ENCODE measurements at regions not wholly inside any gene's neighbourhood (a gene's known extent, or its start where the extent isn't known, plus 50 kb on each side); places are given as distances from the start of the nearest gene placed in this dataset.

DNA sequence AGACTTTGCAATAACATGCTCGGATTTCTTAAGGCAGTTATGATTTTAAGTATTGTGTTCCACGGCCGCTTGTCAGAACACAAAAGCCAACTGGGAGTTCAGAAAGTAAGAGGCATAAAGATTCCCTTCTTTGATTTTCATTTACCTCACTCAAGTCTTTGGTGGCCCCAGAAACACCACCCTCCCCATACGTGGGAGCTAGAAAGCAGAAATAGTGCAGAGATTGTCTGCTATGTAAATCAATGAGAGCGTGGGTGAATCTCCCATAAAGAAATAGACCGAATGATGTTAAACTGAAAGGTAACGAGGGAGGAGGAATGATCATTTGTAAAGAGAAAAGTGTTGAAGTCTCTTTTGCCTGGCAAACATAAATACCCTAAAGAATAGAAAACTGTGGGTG is 322.1 kb upstream of the ETAA1 start:
- no peak for DNase-seq (ENCODE audit: low read depth in 1 of 2, low spot score in 1 of 2)
- Histone ChIP-seq H3K27me3 (ENCODE audit: insufficient read depth, poor library complexity, severe bottlenecking) (no peaks in the 10 kb centered on the region), H3K27ac (replicated peaks) (no peak overlapping the region), H3K4me3 (replicated peaks; ENCODE audit: insufficient read depth, low read length) (no peak overlapping the region)
- TF ChIP-seq GABPA (IDR thresholded peaks at IDR 0.05; ENCODE audit: low read depth): no peak
- TF ChIP-seq, protein P1, sequence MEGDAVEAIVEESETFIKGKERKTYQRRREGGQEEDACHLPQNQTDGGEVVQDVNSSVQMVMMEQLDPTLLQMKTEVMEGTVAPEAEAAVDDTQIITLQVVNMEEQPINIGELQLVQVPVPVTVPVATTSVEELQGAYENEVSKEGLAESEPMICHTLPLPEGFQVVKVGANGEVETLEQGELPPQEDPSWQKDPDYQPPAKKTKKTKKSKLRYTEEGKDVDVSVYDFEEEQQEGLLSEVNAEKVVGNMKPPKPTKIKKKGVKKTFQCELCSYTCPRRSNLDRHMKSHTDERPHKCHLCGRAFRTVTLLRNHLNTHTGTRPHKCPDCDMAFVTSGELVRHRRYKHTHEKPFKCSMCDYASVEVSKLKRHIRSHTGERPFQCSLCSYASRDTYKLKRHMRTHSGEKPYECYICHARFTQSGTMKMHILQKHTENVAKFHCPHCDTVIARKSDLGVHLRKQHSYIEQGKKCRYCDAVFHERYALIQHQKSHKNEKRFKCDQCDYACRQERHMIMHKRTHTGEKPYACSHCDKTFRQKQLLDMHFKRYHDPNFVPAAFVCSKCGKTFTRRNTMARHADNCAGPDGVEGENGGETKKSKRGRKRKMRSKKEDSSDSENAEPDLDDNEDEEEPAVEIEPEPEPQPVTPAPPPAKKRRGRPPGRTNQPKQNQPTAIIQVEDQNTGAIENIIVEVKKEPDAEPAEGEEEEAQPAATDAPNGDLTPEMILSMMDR (IDR thresholded peaks at IDR 0.05; ENCODE audit: insufficient read depth, low read length): no peak
- TF ChIP-seq SPI1 (IDR thresholded peaks at IDR 0.05; ENCODE audit: borderline replicate concordance, low read depth): no peak
- TF ChIP-seq, protein P2, sequence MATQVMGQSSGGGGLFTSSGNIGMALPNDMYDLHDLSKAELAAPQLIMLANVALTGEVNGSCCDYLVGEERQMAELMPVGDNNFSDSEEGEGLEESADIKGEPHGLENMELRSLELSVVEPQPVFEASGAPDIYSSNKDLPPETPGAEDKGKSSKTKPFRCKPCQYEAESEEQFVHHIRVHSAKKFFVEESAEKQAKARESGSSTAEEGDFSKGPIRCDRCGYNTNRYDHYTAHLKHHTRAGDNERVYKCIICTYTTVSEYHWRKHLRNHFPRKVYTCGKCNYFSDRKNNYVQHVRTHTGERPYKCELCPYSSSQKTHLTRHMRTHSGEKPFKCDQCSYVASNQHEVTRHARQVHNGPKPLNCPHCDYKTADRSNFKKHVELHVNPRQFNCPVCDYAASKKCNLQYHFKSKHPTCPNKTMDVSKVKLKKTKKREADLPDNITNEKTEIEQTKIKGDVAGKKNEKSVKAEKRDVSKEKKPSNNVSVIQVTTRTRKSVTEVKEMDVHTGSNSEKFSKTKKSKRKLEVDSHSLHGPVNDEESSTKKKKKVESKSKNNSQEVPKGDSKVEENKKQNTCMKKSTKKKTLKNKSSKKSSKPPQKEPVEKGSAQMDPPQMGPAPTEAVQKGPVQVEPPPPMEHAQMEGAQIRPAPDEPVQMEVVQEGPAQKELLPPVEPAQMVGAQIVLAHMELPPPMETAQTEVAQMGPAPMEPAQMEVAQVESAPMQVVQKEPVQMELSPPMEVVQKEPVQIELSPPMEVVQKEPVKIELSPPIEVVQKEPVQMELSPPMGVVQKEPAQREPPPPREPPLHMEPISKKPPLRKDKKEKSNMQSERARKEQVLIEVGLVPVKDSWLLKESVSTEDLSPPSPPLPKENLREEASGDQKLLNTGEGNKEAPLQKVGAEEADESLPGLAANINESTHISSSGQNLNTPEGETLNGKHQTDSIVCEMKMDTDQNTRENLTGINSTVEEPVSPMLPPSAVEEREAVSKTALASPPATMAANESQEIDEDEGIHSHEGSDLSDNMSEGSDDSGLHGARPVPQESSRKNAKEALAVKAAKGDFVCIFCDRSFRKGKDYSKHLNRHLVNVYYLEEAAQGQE (IDR thresholded peaks at IDR 0.05; ENCODE audit: insufficient replicate concordance, low read depth): no peak
- TF ChIP-seq POLR2AphosphoS5 (IDR thresholded peaks at IDR 0.05; ENCODE audit: low read depth): no peak

GRCh38 chr2:67075530-67076238 is 321.4 kb upstream of the ETAA1 start:
- TF ChIP-seq SPI1 (IDR thresholded peaks at IDR 0.05; ENCODE audit: borderline replicate concordance, low read depth): no peak
- TF ChIP-seq, protein P2 (IDR thresholded peaks at IDR 0.05; ENCODE audit: insufficient replicate concordance, low read depth): no peak
- TF ChIP-seq GABPA (IDR thresholded peaks at IDR 0.05; ENCODE audit: low read depth): no peak
- TF ChIP-seq POLR2AphosphoS5 (IDR thresholded peaks at IDR 0.05; ENCODE audit: low read depth): no peak
- TF ChIP-seq, protein P1 (IDR thresholded peaks at IDR 0.05; ENCODE audit: insufficient read depth, low read length): no peak
- no peak overlapping the region for H3K27ac ChIP-seq (replicated peaks)
- H3K4me3 ChIP-seq (replicated peaks; ENCODE audit: insufficient read depth, low read length): no peak overlapping the region
- no peaks in the 10 kb centered on the region for H3K27me3 ChIP-seq (ENCODE audit: insufficient read depth, poor library complexity, severe bottlenecking)
- no peak for DNase-seq (ENCODE audit: low read depth in 1 of 2, low spot score in 1 of 2)

GRCh38 chr2:67076239-67076624 is 320.9 kb upstream of the ETAA1 start:
- TF ChIP-seq GABPA (IDR thresholded peaks at IDR 0.05; ENCODE audit: low read depth): no peak
- no peak for TF ChIP-seq POLR2AphosphoS5 (IDR thresholded peaks at IDR 0.05; ENCODE audit: low read depth)
- no peak for TF ChIP-seq SPI1 (IDR thresholded peaks at IDR 0.05; ENCODE audit: borderline replicate concordance, low read depth)
- TF ChIP-seq, protein P1 (IDR thresholded peaks at IDR 0.05; ENCODE audit: insufficient read depth, low read length): no peak
- TF ChIP-seq, protein P2 (IDR thresholded peaks at IDR 0.05; ENCODE audit: insufficient replicate concordance, low read depth): no peak
- no peak for DNase-seq (ENCODE audit: low read depth in 1 of 2, low spot score in 1 of 2)
- H3K27ac ChIP-seq (replicated peaks): no peak overlapping the region
- H3K4me3 ChIP-seq (replicated peaks; ENCODE audit: insufficient read depth, low read length): no peak overlapping the region
- H3K27me3 ChIP-seq (ENCODE audit: insufficient read depth, poor library complexity, severe bottlenecking): no peaks in the 10 kb centered on the region
